SJCRH30 (cell line): ENCODE measurements at regions not wholly inside any gene's neighbourhood (a gene's known extent, or its start where the extent isn't known, plus 50 kb on each side); places are given as distances from the start of the nearest gene placed in this dataset.
"Not testable (repeated sequence)": the region's sequence is repeated elsewhere in the genome, so short reads cannot be mapped to it uniquely, and the experiment has no call there.

Experiments used
- DNase-seq, 2 experiments: peaks; one replicate each; pipeline ENCODE4 v3.0.0-alpha.2; 2015 to 2020
- H3K27ac ChIP-seq: fragments of 250-450 bp; sonication (Bioruptor Pico); 2 replicates; pipeline ENCODE4 v1.5.1; 2020; ENCODE audit warnings: mild to moderate bottlenecking, moderate library complexity
- H3K27me3 ChIP-seq: fragments of 250-450 bp; sonication (Bioruptor Pico); 2 replicates; pipeline ENCODE4 v1.5.1; 2020; ENCODE audit warnings: mild to moderate bottlenecking, moderate library complexity
- H3K36me3 ChIP-seq: fragments of 250-450 bp; sonication (Bioruptor Pico); 2 replicates; pipeline ENCODE4 v1.5.1; 2020; ENCODE audit warnings: mild to moderate bottlenecking, moderate library complexity
- H3K4me1 ChIP-seq: fragments of 250-450 bp; sonication (Bioruptor Pico); 2 replicates; pipeline ENCODE4 v1.5.1; 2020; ENCODE audit warnings: mild to moderate bottlenecking, moderate library complexity
- H3K4me3 ChIP-seq: fragments of 250-450 bp; sonication (Bioruptor Pico); 2 replicates; pipeline ENCODE4 v1.5.1; 2020; ENCODE audit warnings: mild to moderate bottlenecking, moderate library complexity
- H3K9me3 ChIP-seq: fragments of 250-450 bp; sonication (Bioruptor Pico); replicated peaks from 2 replicates; pipeline ENCODE4 v1.5.1; 2020; ENCODE audit warnings: mild to moderate bottlenecking, moderate library complexity

DNA sequence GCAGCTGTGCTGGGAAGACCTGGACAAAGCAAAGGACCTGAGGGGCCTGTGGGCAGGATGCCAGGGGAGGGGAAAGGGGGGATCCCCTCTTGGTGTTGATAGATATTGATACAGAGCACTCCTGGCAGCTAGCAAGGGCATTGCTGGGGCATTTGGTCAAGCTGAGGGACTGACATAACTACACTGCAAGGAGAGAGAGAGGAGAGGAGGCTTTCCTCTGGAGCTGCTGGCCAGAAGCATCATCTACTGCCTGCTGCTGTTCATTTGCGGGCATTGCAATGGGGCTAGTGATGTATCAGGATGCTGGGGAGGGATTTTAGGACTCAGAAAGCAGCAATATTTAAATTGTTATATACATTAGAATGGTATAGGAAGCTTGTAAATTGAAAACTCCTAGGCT, 142.0 kb downstream of the ZNF648 start:
- DNase-seq, result no peak
- no peak overlapping the region for H3K4me3 ChIP-seq
- H3K27me3 ChIP-seq, result no peaks in the 10 kb centered on the region
- no peak overlapping the region for H3K27ac ChIP-seq
- no peaks in the 10 kb centered on the region for H3K36me3 ChIP-seq
- no peaks in the 10 kb centered on the region for H3K9me3 ChIP-seq
- H3K4me1 ChIP-seq, result no peaks in the 10 kb centered on the region

DNA sequence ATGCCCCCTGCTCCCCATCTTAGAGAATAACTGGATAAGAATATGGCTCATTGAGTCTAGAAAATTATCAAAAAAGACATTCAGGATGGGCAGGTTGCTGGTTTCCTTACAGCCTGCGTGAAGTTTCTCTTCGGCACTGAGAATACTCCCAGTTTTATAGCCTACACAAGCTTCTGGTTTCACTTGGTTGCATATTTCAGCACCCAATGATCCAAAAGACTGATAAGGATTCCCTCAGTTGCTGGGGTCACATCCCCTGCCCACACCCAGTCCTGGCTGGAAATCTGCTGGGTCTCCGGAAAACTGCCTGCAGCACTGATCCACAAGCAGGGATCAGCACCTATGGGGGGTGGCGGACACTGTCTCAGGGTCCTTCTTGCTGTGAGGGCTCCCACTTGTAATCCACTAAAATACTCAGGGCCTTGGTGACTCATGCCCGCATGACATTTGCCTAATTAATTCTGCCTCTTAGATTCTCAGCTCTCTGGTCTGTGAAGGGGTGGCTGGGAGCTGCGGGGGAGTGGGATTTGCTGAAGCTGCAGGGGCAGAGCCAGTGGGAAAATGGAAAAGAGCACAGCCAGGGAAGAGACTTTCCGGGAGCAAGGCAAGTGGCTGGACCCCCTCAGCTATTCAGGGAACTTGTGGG, 142.5 kb downstream of the ZNF648 start:
- no peak overlapping the region for H3K27ac ChIP-seq
- H3K9me3 ChIP-seq, result no peaks in the 10 kb centered on the region
- DNase-seq, result no peak
- H3K4me1 ChIP-seq, result no peaks in the 10 kb centered on the region
- H3K27me3 ChIP-seq, result no peaks in the 10 kb centered on the region
- no peaks in the 10 kb centered on the region for H3K36me3 ChIP-seq
- no peak overlapping the region for H3K4me3 ChIP-seq

DNA sequence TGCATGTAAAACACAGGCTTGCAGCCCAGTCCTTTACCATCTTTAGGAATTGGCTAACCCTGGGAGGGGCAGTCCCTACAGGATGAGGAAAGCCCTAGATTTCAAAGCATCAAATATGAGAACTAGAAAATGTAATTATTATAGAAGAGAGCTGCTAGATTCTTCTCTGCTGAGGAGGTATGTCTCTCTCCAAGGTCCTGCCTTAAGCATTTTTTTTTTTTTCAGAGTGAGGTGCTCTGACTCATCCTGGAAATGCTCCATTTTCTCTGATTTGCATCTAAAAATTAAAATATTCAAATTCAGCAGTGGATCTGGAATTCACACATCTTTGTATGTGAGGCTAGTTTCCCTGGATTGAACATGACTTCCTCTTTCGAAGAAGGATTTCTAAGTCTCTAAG, 149.8 kb downstream of the ZNF648 start:
- Histone ChIP-seq H3K27ac (no peak overlapping the region), H3K4me1 (no peaks in the 10 kb centered on the region), H3K27me3 (no peaks in the 10 kb centered on the region), H3K9me3 (no peaks in the 10 kb centered on the region), H3K4me3 (no peak overlapping the region), H3K36me3 (no peaks in the 10 kb centered on the region)
- no peak for DNase-seq

GRCh38 chr1:181910905-181911304, 150.6 kb downstream of the ZNF648 start:
- H3K9me3 ChIP-seq, result no peaks in the 10 kb centered on the region
- H3K27me3 ChIP-seq, result no peaks in the 10 kb centered on the region
- no peak for DNase-seq
- no peaks in the 10 kb centered on the region for H3K36me3 ChIP-seq
- H3K4me1 ChIP-seq, result no peaks in the 10 kb centered on the region
- H3K4me3 ChIP-seq, result no peak overlapping the region
- H3K27ac ChIP-seq, result no peak overlapping the region

DNA sequence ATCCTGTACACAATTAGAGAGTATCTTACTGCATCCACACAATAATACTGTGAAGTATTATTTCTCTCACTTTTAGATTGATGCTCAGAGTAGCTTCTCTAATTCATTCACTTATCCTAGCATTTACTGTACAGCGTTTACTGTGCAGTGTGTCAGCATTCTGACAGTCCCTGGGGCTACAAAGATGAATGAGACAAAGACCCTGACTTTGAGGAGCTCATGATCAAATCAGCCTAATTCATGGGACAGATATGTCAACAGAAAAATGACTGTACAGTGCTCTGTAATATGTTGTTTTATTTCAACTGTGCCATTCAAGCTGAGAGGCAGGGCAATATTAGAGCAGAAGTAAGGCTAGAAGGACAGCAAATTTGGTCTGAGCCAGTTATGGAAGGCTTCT, 152.5 kb downstream of the ZNF648 start:
- no peak overlapping the region for H3K27ac ChIP-seq
- no peaks in the 10 kb centered on the region for H3K4me1 ChIP-seq
- DNase-seq, result no peak
- no peaks in the 10 kb centered on the region for H3K9me3 ChIP-seq
- H3K36me3 ChIP-seq, result no peaks in the 10 kb centered on the region
- H3K27me3 ChIP-seq, result no peaks in the 10 kb centered on the region
- H3K4me3 ChIP-seq, result no peak overlapping the region

DNA sequence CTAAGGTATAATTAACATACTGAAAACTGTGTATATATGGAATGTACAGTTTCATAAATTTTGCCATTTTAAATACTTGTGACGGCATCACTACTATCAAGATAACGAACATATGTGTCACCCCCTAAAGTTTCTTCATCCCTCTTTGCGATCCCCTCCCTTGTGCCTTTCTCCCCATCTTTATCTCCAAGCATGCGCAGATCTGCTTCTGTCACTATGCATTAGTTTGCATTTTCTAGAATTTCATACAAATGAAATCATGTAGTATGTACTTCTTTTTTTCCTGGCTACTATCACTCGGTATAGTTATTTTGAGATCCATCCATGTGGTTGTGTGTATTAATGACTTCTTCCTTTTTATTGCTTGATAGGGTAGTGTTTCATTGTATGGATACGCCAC, 154.9 kb downstream of the ZNF648 start:
- no peaks in the 10 kb centered on the region for H3K27me3 ChIP-seq
- no peaks in the 10 kb centered on the region for H3K4me1 ChIP-seq
- H3K27ac ChIP-seq, result no peak overlapping the region
- H3K4me3 ChIP-seq, result no peak overlapping the region
- no peaks in the 10 kb centered on the region for H3K9me3 ChIP-seq
- H3K36me3 ChIP-seq, result no peaks in the 10 kb centered on the region
- no peak for DNase-seq

- H3K36me3 ChIP-seq, result no peaks in the 10 kb centered on the region
- H3K27ac ChIP-seq, result no peak overlapping the region
- H3K4me3 ChIP-seq, result no peak overlapping the region
- no peak for DNase-seq
- no peaks in the 10 kb centered on the region for H3K27me3 ChIP-seq
- H3K4me1 ChIP-seq, result no peaks in the 10 kb centered on the region
- no peaks in the 10 kb centered on the region for H3K9me3 ChIP-seq
These were observed 155.4 kb downstream of the ZNF648 start for GRCh38 chr1:181905944-181906597.

GRCh38 chr1:181898773-181899172, 162.7 kb downstream of the ZNF648 start:
- Histone ChIP-seq H3K27ac (no peak overlapping the region), H3K36me3 (no peaks in the 10 kb centered on the region), H3K4me1 (no peaks in the 10 kb centered on the region), H3K4me3 (no peak overlapping the region), H3K27me3 (no peaks in the 10 kb centered on the region), H3K9me3 (no peaks in the 10 kb centered on the region)
- DNase-seq, result no peak

DNA sequence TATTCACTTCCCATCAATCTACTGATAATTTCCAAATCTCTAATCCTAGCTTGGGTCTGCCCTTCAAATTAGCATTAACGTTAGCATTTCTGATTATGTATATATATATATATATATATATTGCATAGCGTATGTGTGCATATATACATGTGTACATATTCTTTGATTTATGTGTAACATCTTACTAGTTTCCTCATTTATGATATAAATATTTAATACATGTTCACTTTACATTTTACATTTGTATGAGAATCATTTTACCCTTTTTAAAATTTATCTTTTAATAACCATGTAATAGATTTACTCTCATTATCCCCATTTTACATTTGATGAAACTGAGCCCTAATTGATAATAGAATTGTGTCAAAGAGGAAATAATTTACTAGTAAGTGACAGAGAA, 164.7 kb downstream of the ZNF648 start:
- DNase-seq, result no peak
- no peak overlapping the region for H3K27ac ChIP-seq
- no peak overlapping the region for H3K4me3 ChIP-seq
- H3K4me1 ChIP-seq, result no peaks in the 10 kb centered on the region
- no peaks in the 10 kb centered on the region for H3K27me3 ChIP-seq
- no peaks in the 10 kb centered on the region for H3K36me3 ChIP-seq
- no peaks in the 10 kb centered on the region for H3K9me3 ChIP-seq

DNA sequence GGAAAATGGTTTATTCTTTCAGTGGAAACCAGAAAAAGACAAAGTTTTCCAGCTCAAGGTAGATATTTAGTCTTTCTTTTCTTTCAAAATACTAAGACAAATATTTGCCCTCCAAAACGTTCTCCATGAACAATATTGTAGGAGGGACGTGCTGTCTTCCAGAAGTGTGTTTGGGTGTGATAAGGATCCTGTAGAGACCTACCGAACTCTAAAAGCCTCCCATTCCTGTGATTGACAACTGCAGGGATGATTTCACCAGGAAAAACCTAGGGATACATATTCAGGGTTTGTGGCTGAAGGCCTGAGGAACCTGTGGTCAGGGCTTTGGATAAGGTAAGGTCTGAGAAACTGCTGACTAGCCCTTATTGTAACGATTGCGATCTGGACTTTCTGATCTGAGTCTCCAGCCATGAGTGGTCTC, 167.1 kb downstream of the ZNF648 start:
- Histone ChIP-seq H3K9me3 (no peaks in the 10 kb centered on the region), H3K27ac (no peak overlapping the region), H3K4me3 (no peak overlapping the region), H3K27me3 (no peaks in the 10 kb centered on the region), H3K4me1 (no peaks in the 10 kb centered on the region), H3K36me3 (no peaks in the 10 kb centered on the region)
- DNase-seq, result no peak

- no peaks in the 10 kb centered on the region for H3K27me3 ChIP-seq
- no peaks in the 10 kb centered on the region for H3K9me3 ChIP-seq
- no peak overlapping the region for H3K4me3 ChIP-seq
- DNase-seq, result no peak
- no peaks in the 10 kb centered on the region for H3K36me3 ChIP-seq
- H3K27ac ChIP-seq, result no peak overlapping the region
- no peaks in the 10 kb centered on the region for H3K4me1 ChIP-seq
These were observed 167.6 kb downstream of the ZNF648 start for GRCh38 chr1:181893937-181894336.

GRCh38 chr1:181893150-181893549, 168.4 kb downstream of the ZNF648 start:
- not testable (repeated sequence) for H3K9me3 ChIP-seq, H3K4me3 ChIP-seq, DNase-seq, H3K36me3 ChIP-seq, H3K4me1 ChIP-seq, H3K27ac ChIP-seq, H3K27me3 ChIP-seq

GRCh38 chr1:181872562-181872961, 188.9 kb downstream of the ZNF648 start:
- DNase-seq, result no peak
- Histone ChIP-seq H3K27me3 (no peaks in the 10 kb centered on the region), H3K4me1 (no peaks in the 10 kb centered on the region), H3K27ac (no peak overlapping the region), H3K36me3 (no peaks in the 10 kb centered on the region), H3K9me3 (no peaks in the 10 kb centered on the region), H3K4me3 (no peak overlapping the region)

GRCh38 chr1:181863736-181864135, 197.8 kb downstream of the ZNF648 start:
- DNase-seq, result peak; percentile 34 to 72
- peak overlapping the region; percentile 50 for H3K27ac ChIP-seq
- no peak overlapping the region for H3K4me3 ChIP-seq
- H3K9me3 ChIP-seq, result no peaks in the 10 kb centered on the region
- no peaks in the 10 kb centered on the region for H3K4me1 ChIP-seq
- no peaks in the 10 kb centered on the region for H3K36me3 ChIP-seq
- H3K27me3 ChIP-seq, result no peaks in the 10 kb centered on the region

DNA sequence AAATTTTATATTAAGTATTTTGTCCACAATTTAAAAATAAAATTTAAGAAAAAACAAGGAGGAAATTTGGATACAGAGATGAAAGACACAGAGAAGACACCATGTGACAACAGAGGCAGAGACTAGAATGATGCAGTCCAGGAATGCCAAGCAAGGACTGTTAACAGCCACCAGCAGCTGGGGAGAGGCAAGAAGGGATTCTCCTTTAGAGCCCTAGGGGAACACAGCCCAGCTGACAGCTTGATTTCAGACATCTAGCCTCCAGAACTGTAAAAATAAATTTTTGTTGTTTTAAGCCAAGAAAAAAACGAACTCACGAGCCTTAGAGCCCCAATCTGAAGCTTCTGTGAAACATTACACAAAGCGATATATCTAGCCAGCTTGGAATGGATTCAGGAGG, 198.5 kb downstream of the ZNF648 start:
- no peaks in the 10 kb centered on the region for H3K4me1 ChIP-seq
- H3K27me3 ChIP-seq, result no peaks in the 10 kb centered on the region
- H3K4me3 ChIP-seq, result no peak overlapping the region
- peak; percentile 43 to 60 for DNase-seq
- H3K36me3 ChIP-seq, result no peaks in the 10 kb centered on the region
- peak overlapping the region; percentile 50 for H3K27ac ChIP-seq
- H3K9me3 ChIP-seq, result no peaks in the 10 kb centered on the region

GRCh38 chr1:181858135-181858534, 203.4 kb downstream of the ZNF648 start:
- H3K27ac ChIP-seq, result no peak overlapping the region
- no peak for DNase-seq
- H3K4me3 ChIP-seq, result no peak overlapping the region
- H3K27me3 ChIP-seq, result no peaks in the 10 kb centered on the region
- H3K36me3 ChIP-seq, result no peaks in the 10 kb centered on the region
- no peaks in the 10 kb centered on the region for H3K9me3 ChIP-seq
- no peaks in the 10 kb centered on the region for H3K4me1 ChIP-seq
